Skeletal muscle tissue (tissue), 3 donors: ENCODE measurements at regions not wholly inside any gene's neighbourhood (a gene's known extent, or its start where the extent isn't known, plus 50 kb on each side); places are given as distances from the start of the nearest gene placed in this dataset.
"Not testable (repeated sequence)": the region's sequence is repeated elsewhere in the genome, so short reads cannot be mapped to it uniquely, and the experiment has no call there.

Experiments
- H3K27ac ChIP-seq: one replicate; pipeline ENCODE4 v1.7.0; 2013; ENCODE audit warnings: mild to moderate bottlenecking, low read depth, low read length, inconsistent platforms
- H3K27me3 ChIP-seq, 3 donors: one replicate each; pipeline ENCODE4 v1.7.0; 2013; ENCODE audit warnings: low read length in 3 of 3; ENCODE audit not compliant: control insufficient read depth in 3 of 3, insufficient read depth in 3 of 3
- H3K36me3 ChIP-seq, 3 donors: one replicate each; pipeline ENCODE4 v1.7.0; 2013; ENCODE audit warnings: low read length in 3 of 3; ENCODE audit not compliant: control insufficient read depth in 3 of 3, insufficient read depth in 3 of 3
- H3K4me1 ChIP-seq, 3 donors: one replicate each; pipeline ENCODE4 v1.7.0; 2013; ENCODE audit warnings: low read length in 3 of 3, mild to moderate bottlenecking in 3 of 3; ENCODE audit not compliant: control insufficient read depth in 3 of 3, insufficient read depth in 3 of 3
- H3K4me3 ChIP-seq, 3 donors: one replicate each; pipeline ENCODE4 v1.7.0; 2013; ENCODE audit warnings: low read length in 3 of 3
- H3K9ac ChIP-seq, 3 donors: one replicate each; pipeline ENCODE4 v1.7.0; 2013; ENCODE audit warnings: low read length in 3 of 3, mild to moderate bottlenecking in 3 of 3, moderate library complexity in 2 of 3, low read depth in 1 of 3
- H3K9me3 ChIP-seq, 3 donors: one replicate each; pipeline ENCODE4 v1.7.0; 2013; ENCODE audit warnings: low read length in 3 of 3; ENCODE audit not compliant: control insufficient read depth in 3 of 3
- donor health status: Osteomylitis.

GRCh38 chrX:7647831-7648230, 195.1 kb upstream of the VCX start:
- H3K4me3 ChIP-seq, result no peak overlapping the region
- H3K9me3 ChIP-seq, result peaks cover 0 to 2% (median 0%) of the 10 kb centered on the region in 3 donors
- no peaks in the 10 kb centered on the region for H3K36me3 ChIP-seq
- H3K27ac ChIP-seq, result no peak overlapping the region
- H3K4me1 ChIP-seq, result no peaks in the 10 kb centered on the region
- H3K9ac ChIP-seq, result no peak overlapping the region
- no peaks in the 10 kb centered on the region for H3K27me3 ChIP-seq

- Histone ChIP-seq H3K4me3 (no peak overlapping the region), H3K9ac (no peak overlapping the region), H3K27ac (no peak overlapping the region), H3K4me1 (no peaks in the 10 kb centered on the region), H3K27me3 (no peaks in the 10 kb centered on the region), H3K36me3 (no peaks in the 10 kb centered on the region), H3K9me3 (peaks cover 0 to 2% (median 0%) of the 10 kb centered on the region in 3 donors)
Measured at GRCh38 chrX:7641141-7641540, 201.8 kb upstream of the VCX start.

DNA sequence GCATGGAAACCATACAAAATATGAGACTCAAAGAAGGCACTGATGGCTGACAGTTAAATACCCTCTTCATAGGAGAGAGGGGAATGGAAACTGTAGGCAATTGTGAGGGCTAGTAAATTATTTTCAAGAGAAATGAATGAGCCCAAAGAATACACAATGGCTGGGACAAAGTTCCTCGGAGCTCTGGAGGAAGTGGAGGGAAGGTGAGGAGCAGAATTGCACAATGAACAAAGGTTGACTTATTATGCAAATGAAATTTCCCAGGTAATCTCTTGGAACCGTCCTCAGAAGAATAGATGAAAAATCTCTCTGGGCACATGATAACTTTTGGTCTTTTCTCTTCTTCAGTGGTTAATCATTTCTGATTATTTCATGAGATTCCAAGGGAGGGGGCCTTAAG, 202.6 kb upstream of the VCX start:
- Histone ChIP-seq H3K27ac (no peak overlapping the region), H3K9ac (no peak overlapping the region), H3K27me3 (no peaks in the 10 kb centered on the region), H3K36me3 (no peaks in the 10 kb centered on the region), H3K9me3 (peaks cover 0 to 2% (median 0%) of the 10 kb centered on the region in 3 donors), H3K4me1 (no peaks in the 10 kb centered on the region), H3K4me3 (no peak overlapping the region)

DNA sequence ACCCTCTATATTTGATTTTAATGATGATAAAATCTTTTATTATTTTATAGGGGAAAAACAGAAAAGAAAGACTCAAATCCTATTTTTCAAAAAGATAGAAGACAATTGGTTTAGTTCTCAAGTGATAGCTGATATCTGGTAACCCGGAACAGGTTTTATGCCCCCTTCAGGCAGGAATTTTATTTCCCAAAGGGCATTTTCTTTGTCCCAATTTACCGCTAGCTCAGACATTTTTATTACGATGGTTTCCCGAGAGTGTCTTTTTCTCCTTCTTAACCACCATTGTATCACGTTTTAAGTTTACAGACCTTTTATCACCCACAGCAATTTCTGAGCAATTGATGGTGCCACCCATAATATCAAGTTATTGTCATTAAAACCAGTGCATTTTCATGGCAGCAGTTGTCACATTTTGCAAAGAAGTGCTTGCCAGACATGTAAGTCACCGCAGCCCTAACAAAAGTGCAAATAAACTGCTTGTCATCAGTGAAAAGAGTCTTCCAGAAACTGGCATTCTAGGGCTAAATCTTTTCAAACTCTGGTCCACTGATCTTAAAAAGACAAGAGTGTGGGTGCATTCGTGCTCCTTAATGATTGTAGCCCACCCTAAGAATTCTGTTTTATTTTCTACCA, 204.8 kb upstream of the VCX start:
- H3K36me3 ChIP-seq, result no peaks in the 10 kb centered on the region
- no peaks in the 10 kb centered on the region for H3K27me3 ChIP-seq
- H3K4me1 ChIP-seq, result no peaks in the 10 kb centered on the region
- H3K9me3 ChIP-seq, result no peaks in the 10 kb centered on the region
- H3K4me3 ChIP-seq, result no peak overlapping the region
- H3K27ac ChIP-seq, result no peak overlapping the region
- H3K9ac ChIP-seq, result no peak overlapping the region

GRCh38 chrX:7637066-7637465, 205.9 kb upstream of the VCX start:
- Histone ChIP-seq H3K27ac (no peak overlapping the region), H3K4me3 (no peak overlapping the region), H3K9me3 (no peaks in the 10 kb centered on the region), H3K9ac (no peak overlapping the region), H3K27me3 (no peaks in the 10 kb centered on the region), H3K4me1 (no peaks in the 10 kb centered on the region), H3K36me3 (no peaks in the 10 kb centered on the region)

GRCh38 chrX:7635604-7636003, 207.4 kb upstream of the VCX start:
- Histone ChIP-seq H3K9ac (no peak overlapping the region), H3K4me1 (no peaks in the 10 kb centered on the region), H3K36me3 (no peaks in the 10 kb centered on the region), H3K27ac (no peak overlapping the region), H3K9me3 (peaks cover 0 to 1% (median 0%) of the 10 kb centered on the region in 3 donors), H3K27me3 (no peaks in the 10 kb centered on the region), H3K4me3 (no peak overlapping the region)

DNA sequence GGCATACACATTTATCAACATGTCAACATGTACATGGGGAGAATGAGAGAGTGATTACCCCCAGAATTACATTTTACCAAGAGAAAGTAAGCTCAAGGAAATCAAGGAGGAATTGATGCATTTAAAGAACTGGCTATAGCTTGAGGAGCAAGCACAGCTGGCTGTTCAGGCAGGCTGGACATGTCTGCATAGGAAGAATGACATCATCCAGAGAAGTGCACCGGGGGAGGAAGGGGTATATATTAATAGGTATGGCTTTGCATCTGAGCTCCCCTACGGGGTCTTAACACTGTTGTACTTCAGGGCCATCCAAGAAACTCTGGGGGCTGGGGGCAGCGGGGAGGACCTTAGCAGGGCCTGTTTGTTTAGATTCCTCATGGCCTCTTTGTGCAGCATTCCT, 222.4 kb upstream of the VCX start:
- no peaks in the 10 kb centered on the region for H3K4me1 ChIP-seq
- no peaks in the 10 kb centered on the region for H3K36me3 ChIP-seq
- H3K9me3 ChIP-seq, result no peaks in the 10 kb centered on the region
- no peak overlapping the region for H3K4me3 ChIP-seq
- H3K27me3 ChIP-seq, result no peaks in the 10 kb centered on the region
- no peak overlapping the region for H3K9ac ChIP-seq
- H3K27ac ChIP-seq, result no peak overlapping the region

DNA sequence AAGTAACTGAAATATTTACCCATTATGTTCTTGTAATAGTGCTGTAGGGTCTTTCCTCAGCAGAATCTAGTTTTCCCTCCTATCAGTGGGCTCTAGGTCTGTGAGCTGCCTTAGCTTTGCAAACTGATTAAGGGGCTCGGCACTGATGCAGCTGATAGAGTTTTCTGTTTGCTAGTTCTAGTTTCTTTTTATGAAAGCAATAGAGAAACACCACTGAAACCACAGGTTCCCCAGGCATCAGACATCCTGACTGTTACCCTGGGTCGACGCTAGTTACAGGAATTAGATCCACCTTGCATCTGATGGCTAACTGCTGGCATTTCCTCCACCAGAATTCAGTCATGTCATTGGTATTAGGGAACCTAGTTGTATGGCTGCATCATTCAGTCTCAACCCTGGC, 225.0 kb upstream of the VCX start:
- H3K4me3 ChIP-seq, result no peak overlapping the region
- H3K36me3 ChIP-seq, result no peaks in the 10 kb centered on the region
- H3K9ac ChIP-seq, result no peak overlapping the region
- no peaks in the 10 kb centered on the region for H3K27me3 ChIP-seq
- no peaks in the 10 kb centered on the region for H3K9me3 ChIP-seq
- no peak overlapping the region for H3K27ac ChIP-seq
- H3K4me1 ChIP-seq, result no peaks in the 10 kb centered on the region

DNA sequence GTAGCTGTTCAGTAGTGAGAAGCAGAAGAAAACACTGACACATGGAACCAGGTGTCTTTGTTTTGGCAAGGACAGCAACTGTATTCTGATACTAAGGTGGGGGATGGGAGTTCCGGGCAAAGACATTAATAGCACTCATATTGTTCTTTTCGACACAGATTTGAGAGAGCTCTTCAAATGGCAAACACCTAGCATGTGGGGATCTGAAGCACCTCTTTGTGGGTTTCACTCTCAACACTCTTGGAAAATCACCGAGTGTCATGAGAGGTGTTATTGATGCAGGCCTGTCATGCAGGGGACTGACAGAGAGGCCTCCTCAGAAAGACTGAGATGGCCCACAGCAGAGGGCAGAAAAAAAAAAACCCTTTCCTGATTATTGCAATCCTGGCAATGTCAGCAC, 228.4 kb upstream of the VCX start:
- H3K36me3 ChIP-seq, result no peaks in the 10 kb centered on the region
- no peak overlapping the region for H3K9ac ChIP-seq
- no peaks in the 10 kb centered on the region for H3K4me1 ChIP-seq
- H3K4me3 ChIP-seq, result no peak overlapping the region
- H3K27me3 ChIP-seq, result no peaks in the 10 kb centered on the region
- no peak overlapping the region for H3K27ac ChIP-seq
- H3K9me3 ChIP-seq, result no peaks in the 10 kb centered on the region

- H3K4me1 ChIP-seq, H3K27ac ChIP-seq, H3K4me3 ChIP-seq, H3K9ac ChIP-seq, H3K36me3 ChIP-seq, H3K27me3 ChIP-seq, H3K9me3 ChIP-seq: not testable (repeated sequence)
Measured at GRCh38 chrX:7608625-7609024, 234.3 kb upstream of the VCX start.
